ENCODE measurements at regions not wholly inside any gene's neighbourhood (a gene's known extent, or its start where the extent isn't known, plus 50 kb on each side); places are given as distances from the start of the nearest gene placed in this dataset.

DNA sequence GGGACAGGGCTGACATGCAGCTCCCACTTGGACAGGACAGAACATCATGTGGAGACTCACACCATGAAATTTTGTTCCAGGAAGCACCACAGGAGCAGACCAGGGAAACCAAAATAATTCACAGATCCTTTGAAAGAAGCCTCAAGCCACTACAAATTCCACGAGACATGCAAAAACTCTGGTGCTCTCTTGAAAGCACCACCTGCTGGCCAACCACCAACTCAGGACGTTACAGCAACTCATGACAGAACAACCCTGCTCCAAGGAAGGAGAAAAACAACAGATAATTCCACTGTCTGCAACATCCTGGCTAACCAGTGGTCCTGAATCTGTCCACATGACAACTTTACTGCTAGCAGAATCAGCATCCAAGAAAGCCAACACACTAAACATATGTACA is 516.0 kb downstream of the SPATA31D1 start:
- H4K20me1 ChIP-seq (ENCODE audit: low read depth): no peaks in the 10 kb centered on the region
- no peak for TF ChIP-seq EZH2 (IDR thresholded peaks at IDR 0.05)
- TF ChIP-seq, protein P1, sequence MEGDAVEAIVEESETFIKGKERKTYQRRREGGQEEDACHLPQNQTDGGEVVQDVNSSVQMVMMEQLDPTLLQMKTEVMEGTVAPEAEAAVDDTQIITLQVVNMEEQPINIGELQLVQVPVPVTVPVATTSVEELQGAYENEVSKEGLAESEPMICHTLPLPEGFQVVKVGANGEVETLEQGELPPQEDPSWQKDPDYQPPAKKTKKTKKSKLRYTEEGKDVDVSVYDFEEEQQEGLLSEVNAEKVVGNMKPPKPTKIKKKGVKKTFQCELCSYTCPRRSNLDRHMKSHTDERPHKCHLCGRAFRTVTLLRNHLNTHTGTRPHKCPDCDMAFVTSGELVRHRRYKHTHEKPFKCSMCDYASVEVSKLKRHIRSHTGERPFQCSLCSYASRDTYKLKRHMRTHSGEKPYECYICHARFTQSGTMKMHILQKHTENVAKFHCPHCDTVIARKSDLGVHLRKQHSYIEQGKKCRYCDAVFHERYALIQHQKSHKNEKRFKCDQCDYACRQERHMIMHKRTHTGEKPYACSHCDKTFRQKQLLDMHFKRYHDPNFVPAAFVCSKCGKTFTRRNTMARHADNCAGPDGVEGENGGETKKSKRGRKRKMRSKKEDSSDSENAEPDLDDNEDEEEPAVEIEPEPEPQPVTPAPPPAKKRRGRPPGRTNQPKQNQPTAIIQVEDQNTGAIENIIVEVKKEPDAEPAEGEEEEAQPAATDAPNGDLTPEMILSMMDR (IDR thresholded peaks at IDR 0.05): no peak
- no peak for TF ChIP-seq EZH2phosphoT487 (IDR thresholded peaks at IDR 0.05)
- H2AFZ ChIP-seq (replicated peaks): peak overlapping the region; percentile 8
- Mint-ChIP-seq H3K27ac (no peak overlapping the region), H3K9me3 (peaks cover 28% of the 10 kb centered on the region), H3K4me1 (no peaks in the 10 kb centered on the region), H3K4me3 (no peak overlapping the region), H3K27me3 (ENCODE audit: insufficient read depth, low read depth) (no peaks in the 10 kb centered on the region), H3K36me3 (no peaks in the 10 kb centered on the region)
- no peaks in the 10 kb centered on the region for H3K79me2 ChIP-seq (ENCODE audit: low read depth)
- H3K27me3 ChIP-seq: no peaks in the 10 kb centered on the region
- peaks cover 5% of the 10 kb centered on the region for H3K9me3 ChIP-seq (ENCODE audit: low read depth)
- H3K4me2 ChIP-seq: no peak overlapping the region
- no peak for DNase-seq (ENCODE audit: low spot score)
- H3F3A ChIP-seq (ENCODE audit: low read depth): no peaks in the 10 kb centered on the region
- no peak overlapping the region for H3K9ac ChIP-seq
- no peak overlapping the region for H3K4me3 ChIP-seq
- H3K27ac ChIP-seq: no peak overlapping the region
- H3K36me3 ChIP-seq: peaks cover 4% of the 10 kb centered on the region
- H3K4me1 ChIP-seq: no peaks in the 10 kb centered on the region

DNA sequence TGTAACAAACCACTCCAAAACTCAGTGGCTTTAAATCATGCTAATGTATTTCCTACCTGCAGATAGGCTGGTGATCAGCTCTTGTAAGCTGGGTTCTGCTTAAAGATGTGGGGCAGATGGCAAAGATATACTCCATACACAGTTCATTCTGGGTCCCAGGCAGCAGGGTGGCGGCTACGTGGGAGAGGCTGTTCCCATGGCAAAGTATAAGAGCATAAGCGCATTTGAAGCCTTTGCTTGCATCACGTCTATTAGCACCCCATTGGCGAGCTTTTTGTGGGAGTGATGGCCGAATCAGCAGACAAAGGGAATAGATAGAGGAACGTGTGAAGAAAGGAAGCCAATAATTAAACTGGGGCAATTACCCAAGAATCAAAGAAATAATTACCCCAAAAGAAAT is 523.1 kb downstream of the SPATA31D1 start:
- Histone ChIP-seq H3K79me2 (ENCODE audit: low read depth) (no peaks in the 10 kb centered on the region), H3K36me3 (no peaks in the 10 kb centered on the region), H3K9me3 (ENCODE audit: low read depth) (no peaks in the 10 kb centered on the region), H3K4me3 (no peak overlapping the region), H4K20me1 (ENCODE audit: low read depth) (no peaks in the 10 kb centered on the region), H3K9ac (no peak overlapping the region), H3K4me1 (no peaks in the 10 kb centered on the region), H3F3A (ENCODE audit: low read depth) (no peaks in the 10 kb centered on the region), H3K27ac (no peak overlapping the region), H3K4me2 (no peak overlapping the region), H3K27me3 (no peaks in the 10 kb centered on the region), H2AFZ (replicated peaks) (no peak overlapping the region)
- H3K4me1 Mint-ChIP-seq: no peaks in the 10 kb centered on the region
- H3K27me3 Mint-ChIP-seq (ENCODE audit: insufficient read depth, low read depth): no peaks in the 10 kb centered on the region
- H3K36me3 Mint-ChIP-seq: no peaks in the 10 kb centered on the region
- H3K27ac Mint-ChIP-seq: no peak overlapping the region
- no peak for DNase-seq (ENCODE audit: low spot score)
- H3K9me3 Mint-ChIP-seq: peaks cover 10% of the 10 kb centered on the region
- no peak overlapping the region for H3K4me3 Mint-ChIP-seq
- TF ChIP-seq, protein P1 (IDR thresholded peaks at IDR 0.05): no peak
- TF ChIP-seq EZH2 (IDR thresholded peaks at IDR 0.05) (no peak), EZH2phosphoT487 (IDR thresholded peaks at IDR 0.05) (no peak)

DNA sequence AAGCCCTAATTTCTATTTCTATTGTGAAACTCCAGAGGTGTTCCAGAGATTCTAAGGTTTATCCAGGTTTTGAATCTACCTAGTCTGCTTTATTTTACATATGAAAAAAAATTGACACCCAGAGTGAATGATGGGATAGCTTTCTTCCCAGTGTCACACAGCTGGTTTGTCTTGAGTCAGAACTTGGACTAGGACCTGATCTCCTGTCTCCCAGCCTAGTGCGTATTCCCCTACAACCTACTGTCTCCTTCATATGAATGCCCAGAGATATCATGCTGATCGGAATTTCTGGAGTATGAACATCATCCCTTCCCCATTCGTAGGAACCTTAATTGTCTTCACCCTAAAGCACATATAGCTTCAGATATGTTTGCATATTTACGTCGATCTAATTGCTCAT is 524.2 kb downstream of the SPATA31D1 start:
- Histone ChIP-seq H3K27me3 (no peaks in the 10 kb centered on the region), H3K79me2 (ENCODE audit: low read depth) (no peaks in the 10 kb centered on the region), H3K4me2 (no peak overlapping the region), H3K4me3 (no peak overlapping the region), H3F3A (ENCODE audit: low read depth) (no peaks in the 10 kb centered on the region), H3K9me3 (ENCODE audit: low read depth) (no peaks in the 10 kb centered on the region), H3K36me3 (no peaks in the 10 kb centered on the region), H4K20me1 (ENCODE audit: low read depth) (no peaks in the 10 kb centered on the region), H2AFZ (replicated peaks) (no peak overlapping the region), H3K27ac (no peak overlapping the region), H3K9ac (no peak overlapping the region), H3K4me1 (no peaks in the 10 kb centered on the region)
- no peak for DNase-seq (ENCODE audit: low spot score)
- TF ChIP-seq, protein P1 (IDR thresholded peaks at IDR 0.05): no peak
- Mint-ChIP-seq H3K27me3 (ENCODE audit: insufficient read depth, low read depth) (no peaks in the 10 kb centered on the region), H3K4me3 (no peak overlapping the region), H3K4me1 (no peaks in the 10 kb centered on the region), H3K36me3 (no peaks in the 10 kb centered on the region), H3K27ac (no peak overlapping the region), H3K9me3 (peaks cover 2% of the 10 kb centered on the region)
